Stimulated activated CD4-positive, alpha-beta T cell treated with anti-CD3 and anti-CD28 coated beads, Interleukin-12 subunit alpha, Interleukin-12 subunit beta, amount 100 ng/mL, for 24 hours (primary cell): ENCODE measurements at regions not wholly inside any gene's neighbourhood (a gene's known extent, or its start where the extent isn't known, plus 50 kb on each side); places are given as distances from the start of the nearest gene placed in this dataset.
"Not testable (repeated sequence)": the region's sequence is repeated elsewhere in the genome, so short reads cannot be mapped to it uniquely, and the experiment has no call there.

Experiments used
- DNase-seq, 2 experiments: peaks; one replicate each; pipeline ENCODE4 v3.0.0-alpha.2; 2020; ENCODE audit warnings: low read depth in 2 of 2

- no peak for DNase-seq
These were observed 580.4 kb downstream of the UQCRFS1 start for GRCh38 chr19:28632371-28633080.

GRCh38 chr19:28631961-28632360, 581.0 kb downstream of the UQCRFS1 start:
- no peak for DNase-seq

GRCh38 chr19:28627669-28628068, 585.3 kb downstream of the UQCRFS1 start:
- DNase-seq: no peak

- DNase-seq: not testable (repeated sequence)
These were observed 586.5 kb downstream of the UQCRFS1 start for GRCh38 chr19:28626407-28626806.

DNA sequence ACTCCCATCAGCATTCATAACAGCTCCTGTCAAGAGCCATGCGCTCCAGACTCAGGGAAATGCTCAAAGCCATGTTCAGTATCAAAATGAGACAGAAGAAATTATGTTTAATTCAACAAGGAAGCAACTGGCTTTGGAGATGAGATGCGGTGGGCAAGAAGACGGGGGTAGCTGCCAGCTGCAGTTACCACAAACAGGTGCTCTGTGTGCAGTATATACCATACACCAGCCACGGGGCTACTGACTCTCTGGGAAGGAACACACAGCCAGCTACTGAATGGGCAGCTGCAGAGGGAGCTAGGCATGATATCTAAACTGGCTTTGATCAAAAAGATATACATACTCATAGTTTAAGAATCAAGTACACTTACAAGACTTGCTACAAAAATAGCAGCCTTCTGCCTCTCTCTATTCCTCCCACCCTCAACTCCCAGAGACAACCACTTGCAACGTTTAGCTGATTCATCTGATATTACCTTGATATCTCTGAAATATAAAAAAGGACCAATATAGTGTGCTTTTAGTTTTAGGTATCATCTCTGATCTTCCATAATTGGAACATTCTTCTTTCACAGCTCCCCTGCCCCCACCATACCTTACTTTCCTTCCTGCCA, 593.0 kb downstream of the UQCRFS1 start:
- no peak for DNase-seq

DNA sequence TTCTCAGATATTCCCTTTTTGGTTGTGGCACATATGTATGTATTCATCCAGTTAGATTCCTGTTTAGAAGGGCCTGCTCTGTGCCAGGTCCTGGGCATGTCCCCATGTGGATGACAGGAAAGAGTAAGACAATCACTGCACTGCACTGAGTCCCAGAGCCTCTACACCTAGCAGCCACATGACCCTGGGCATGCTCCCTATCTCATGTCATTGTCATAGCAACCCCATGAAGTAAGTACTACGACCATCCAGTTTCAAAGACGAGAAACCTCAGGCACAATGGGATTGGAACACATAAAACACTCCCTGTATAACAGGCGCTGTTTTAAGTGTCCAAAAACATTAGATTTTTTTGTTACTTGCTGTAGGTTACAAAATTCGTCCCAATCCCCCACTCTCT, 594.4 kb downstream of the UQCRFS1 start:
- no peak for DNase-seq

- DNase-seq: no peak
These were observed 597.0 kb downstream of the UQCRFS1 start for GRCh38 chr19:28615966-28616365.

DNA sequence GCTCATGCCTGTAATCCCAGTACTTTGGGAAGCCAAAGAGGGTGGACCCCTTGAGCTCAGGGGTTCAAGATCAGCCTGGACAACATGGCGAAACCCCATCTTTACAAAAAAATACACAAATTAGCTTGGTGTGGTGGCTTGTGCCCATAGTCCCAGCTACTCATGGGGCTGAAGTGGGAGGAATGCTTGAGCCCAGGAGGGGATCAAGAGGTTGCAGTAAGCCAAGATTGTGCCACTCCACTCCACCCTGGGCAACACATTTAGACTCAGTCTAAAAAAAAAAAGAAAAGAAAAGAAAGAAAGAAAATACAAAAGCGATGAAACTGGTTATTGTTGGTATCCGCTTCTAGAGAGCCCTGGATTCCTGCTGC, 597.4 kb downstream of the UQCRFS1 start:
- DNase-seq: no peak

GRCh38 chr19:28614634-28615545, 598.1 kb downstream of the UQCRFS1 start:
- no peak for DNase-seq

- DNase-seq: no peak
These were observed 600.6 kb downstream of the UQCRFS1 start for GRCh38 chr19:28612275-28612769.

GRCh38 chr19:28611227-28611914, 601.6 kb downstream of the UQCRFS1 start:
- DNase-seq: not testable (repeated sequence)

- no peak for DNase-seq
These were observed 602.2 kb downstream of the UQCRFS1 start for GRCh38 chr19:28610731-28611130.

GRCh38 chr19:28609944-28610343, 603.0 kb downstream of the UQCRFS1 start:
- DNase-seq: no peak

GRCh38 chr19:28609091-28609755, 603.7 kb downstream of the UQCRFS1 start:
- no peak for DNase-seq

GRCh38 chr19:28608292-28608691, 604.7 kb downstream of the UQCRFS1 start:
- no peak for DNase-seq

GRCh38 chr19:28607066-28607583, 605.8 kb downstream of the UQCRFS1 start:
- no peak for DNase-seq

GRCh38 chr19:28606269-28607032, 606.5 kb downstream of the UQCRFS1 start:
- DNase-seq: no peak

DNA sequence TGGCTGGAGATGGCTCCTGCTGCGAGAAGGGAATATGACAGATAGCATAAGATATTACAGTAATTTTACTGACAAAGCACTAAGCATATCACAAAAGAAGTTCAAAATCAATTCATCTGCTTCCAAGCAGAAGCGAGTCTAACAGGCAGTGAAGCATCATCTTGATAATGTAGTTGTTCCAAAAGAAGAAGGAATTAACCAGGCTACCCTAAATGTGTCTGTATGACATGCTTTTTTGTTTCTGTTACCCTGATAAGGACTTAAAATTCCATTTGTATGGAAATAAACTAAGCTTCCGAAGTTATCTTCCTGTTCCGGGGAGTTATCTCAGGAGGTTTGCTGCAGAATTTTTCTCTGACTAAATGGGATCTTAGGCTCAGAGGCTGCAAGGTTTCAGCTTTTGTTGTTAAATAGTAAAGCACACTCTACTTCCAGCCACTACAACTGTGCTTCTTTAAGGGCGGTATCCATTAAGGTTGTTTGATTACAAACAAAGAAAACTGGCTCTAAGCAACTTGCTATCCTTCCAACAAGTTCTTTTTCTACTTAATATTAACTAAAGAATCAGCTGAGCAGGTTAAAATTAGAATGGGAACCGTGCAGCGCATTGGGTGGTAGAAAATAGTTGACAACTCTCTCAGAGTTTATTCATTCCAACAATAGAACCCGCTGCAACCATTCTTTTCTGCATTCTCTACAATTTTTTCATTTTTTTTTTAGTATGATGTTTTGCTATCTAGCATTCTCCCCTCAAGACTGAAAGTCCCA, 607.3 kb downstream of the UQCRFS1 start:
- no peak for DNase-seq

DNA sequence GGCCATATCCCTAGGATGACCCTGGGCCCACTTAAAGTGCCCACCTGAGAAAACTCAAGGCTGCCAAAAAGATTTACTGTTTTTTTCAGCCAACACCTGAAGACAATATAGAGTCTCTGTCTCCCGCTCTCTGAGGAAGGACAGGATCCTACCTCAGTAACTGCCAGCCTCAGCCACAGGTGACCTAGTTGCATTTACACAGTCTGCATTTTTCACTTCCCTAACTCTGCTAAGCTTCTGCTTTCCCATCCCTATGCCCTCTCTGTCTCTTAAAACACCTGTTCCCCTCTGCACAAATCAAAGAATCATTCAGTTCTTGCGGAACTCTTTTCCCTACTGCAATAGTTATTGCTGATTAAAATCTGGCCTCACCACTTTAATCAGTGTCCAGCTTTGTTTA, 609.5 kb downstream of the UQCRFS1 start:
- no peak for DNase-seq
